ENCODE measurements at regions not wholly inside any gene's neighbourhood (a gene's known extent, or its start where the extent isn't known, plus 50 kb on each side); places are given as distances from the start of the nearest gene placed in this dataset.

DNA sequence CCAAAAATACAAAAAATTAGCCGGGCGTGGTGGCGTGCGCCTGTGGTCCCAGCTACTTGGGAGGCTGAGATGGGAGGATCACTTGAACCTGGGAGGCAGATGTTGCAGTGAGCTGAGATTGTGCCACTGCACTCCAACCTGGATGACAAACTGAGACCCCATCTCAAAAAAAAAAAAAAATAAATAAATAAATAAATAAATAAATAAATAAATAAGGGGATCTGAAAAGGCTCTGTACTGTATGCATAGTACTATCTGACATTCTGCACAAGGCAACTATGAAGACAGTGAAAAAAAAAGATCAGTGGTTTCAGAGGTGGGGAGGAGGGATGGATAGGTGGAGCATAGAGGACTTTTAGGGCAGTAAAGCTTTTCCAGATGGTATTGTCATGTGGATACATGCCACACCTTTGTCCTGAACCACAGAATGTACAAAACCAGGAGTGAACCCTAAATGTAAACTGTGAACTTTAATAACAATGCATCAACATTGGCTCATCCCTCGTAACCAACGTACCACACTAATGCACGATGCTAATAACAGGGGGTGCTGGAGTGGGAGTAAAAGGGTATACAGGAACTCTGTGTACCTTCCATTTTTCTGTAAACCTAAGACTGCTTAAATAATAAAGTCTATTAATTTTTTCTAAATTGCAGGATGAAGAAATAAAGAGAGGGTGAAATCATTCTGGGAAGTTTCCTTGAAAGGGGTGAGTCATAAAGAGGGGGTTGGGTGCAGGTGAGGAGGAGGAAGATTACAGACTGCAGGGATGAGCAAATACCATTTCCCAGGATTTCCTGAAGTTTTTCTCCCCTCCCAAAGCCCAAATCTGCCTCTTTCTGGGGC lies 155.8 kb upstream of the SDK2 start:
- Histone ChIP-seq H3K4me3 (ENCODE audit: low read length) (no peak overlapping the region), H3K27me3 (ENCODE audit: insufficient read depth, low read length) (no peaks in the 10 kb centered on the region), H2AFZ (ENCODE audit: low read depth, low read length) (no peak overlapping the region), H3K36me3 (ENCODE audit: insufficient read depth, low read length) (no peaks in the 10 kb centered on the region), H3K4me1 (ENCODE audit: insufficient read depth, low read length) (no peaks in the 10 kb centered on the region), H3K9me3 (ENCODE audit: low read length) (no peaks in the 10 kb centered on the region)

DNA sequence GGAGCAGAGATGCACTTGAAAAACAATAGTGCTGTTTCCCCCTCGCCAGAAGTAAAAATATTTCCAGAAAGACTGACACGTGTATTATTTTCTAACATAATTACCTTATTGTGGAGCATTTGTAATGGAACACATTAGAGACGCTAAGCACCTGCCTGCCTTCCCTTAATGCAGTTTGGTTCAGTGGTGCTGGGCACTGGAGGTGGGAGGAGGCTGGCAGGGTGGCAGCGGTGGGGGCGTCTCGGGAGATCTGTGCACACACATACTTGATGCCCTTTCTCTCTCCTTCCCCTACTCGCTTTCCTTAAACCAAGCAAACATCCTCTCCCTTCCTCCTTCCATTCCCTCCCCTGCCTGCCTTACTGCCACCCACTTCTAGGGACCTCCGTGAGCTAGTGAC lies 156.6 kb upstream of the SDK2 start:
- no peak overlapping the region for H2AFZ ChIP-seq (ENCODE audit: low read depth, low read length)
- no peak overlapping the region for H3K4me3 ChIP-seq (ENCODE audit: low read length)
- no peaks in the 10 kb centered on the region for H3K27me3 ChIP-seq (ENCODE audit: insufficient read depth, low read length)
- no peaks in the 10 kb centered on the region for H3K36me3 ChIP-seq (ENCODE audit: insufficient read depth, low read length)
- no peaks in the 10 kb centered on the region for H3K4me1 ChIP-seq (ENCODE audit: insufficient read depth, low read length)
- no peaks in the 10 kb centered on the region for H3K9me3 ChIP-seq (ENCODE audit: low read length)

DNA sequence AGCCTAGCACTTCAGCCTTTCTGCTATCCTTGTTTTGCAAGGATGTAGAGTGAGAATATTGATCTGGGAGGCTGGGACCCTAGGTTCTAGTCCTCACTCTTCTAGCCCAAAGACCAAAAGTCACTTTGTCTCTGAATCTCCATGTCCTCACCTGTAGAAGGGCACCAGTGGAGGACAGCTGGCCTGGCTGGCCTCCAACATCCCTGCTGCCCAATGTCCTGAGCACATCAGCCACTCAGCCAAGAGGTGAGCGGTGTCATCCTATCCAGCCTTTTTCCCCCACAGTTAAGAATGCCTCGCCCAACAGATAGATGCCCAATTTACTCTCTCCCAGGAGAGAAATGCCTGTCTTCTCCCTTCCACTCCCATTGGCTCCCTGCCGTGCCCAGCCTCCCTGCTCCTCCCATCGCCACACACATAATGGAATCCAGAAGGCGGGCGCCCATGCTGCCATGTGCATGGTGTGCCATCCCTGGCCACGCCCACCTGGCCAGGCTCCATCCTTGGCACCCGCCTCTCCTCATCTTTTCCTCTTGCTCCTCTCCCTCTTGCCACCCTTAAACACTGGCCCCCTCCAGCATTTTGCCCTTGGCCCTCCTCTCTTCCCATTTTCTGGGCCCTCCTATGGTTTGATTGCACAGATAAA lies 157.3 kb upstream of the SDK2 start:
- H2AFZ ChIP-seq (ENCODE audit: low read depth, low read length) = no peak overlapping the region
- no peaks in the 10 kb centered on the region for H3K9me3 ChIP-seq (ENCODE audit: low read length)
- H3K4me1 ChIP-seq (ENCODE audit: insufficient read depth, low read length) = no peaks in the 10 kb centered on the region
- H3K36me3 ChIP-seq (ENCODE audit: insufficient read depth, low read length) = no peaks in the 10 kb centered on the region
- H3K27me3 ChIP-seq (ENCODE audit: insufficient read depth, low read length) = no peaks in the 10 kb centered on the region
- H3K4me3 ChIP-seq (ENCODE audit: low read length) = no peak overlapping the region

DNA sequence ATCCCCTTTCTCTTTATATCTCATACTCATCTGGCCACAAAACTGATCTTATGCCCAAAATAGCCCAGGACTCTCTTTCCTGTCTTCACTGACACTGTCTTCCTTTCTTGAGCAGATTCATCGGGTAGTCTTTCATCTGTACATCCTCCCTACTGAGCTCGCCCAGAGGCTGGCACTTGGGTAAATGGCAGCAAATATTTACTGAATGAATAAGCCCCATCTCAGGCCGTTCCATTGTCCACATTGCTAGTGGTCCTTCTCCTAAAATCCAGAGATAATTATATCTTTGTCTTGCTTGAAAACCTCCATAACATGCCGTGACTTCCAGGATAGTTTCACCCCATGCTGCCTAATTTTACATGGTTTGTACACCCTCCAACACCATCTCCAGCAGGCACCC lies 158.1 kb upstream of the SDK2 start:
- Histone ChIP-seq H2AFZ (ENCODE audit: low read depth, low read length) (no peak overlapping the region), H3K27me3 (ENCODE audit: insufficient read depth, low read length) (no peaks in the 10 kb centered on the region), H3K36me3 (ENCODE audit: insufficient read depth, low read length) (no peaks in the 10 kb centered on the region), H3K4me1 (ENCODE audit: insufficient read depth, low read length) (no peaks in the 10 kb centered on the region), H3K4me3 (ENCODE audit: low read length) (no peak overlapping the region), H3K9me3 (ENCODE audit: low read length) (no peaks in the 10 kb centered on the region)

DNA sequence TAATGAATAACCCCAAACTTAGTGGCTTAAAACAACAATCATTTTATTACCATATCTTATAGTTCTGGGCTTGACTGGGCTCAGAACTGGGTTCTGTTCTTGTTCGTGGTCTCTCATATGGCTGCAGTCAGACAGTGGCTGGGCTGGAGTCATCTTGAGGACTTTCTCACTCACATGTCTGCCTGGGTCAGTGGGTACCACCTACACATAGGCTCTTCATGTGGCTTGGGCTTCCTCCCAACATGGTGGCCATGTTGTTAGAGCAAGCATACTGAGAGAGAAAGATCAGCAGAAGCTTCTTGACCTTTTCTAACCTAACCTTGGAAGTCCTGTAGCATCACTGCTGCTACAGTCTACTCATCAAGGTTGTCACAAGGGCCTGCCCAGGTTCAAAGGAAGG lies 158.6 kb upstream of the SDK2 start:
- H3K36me3 ChIP-seq (ENCODE audit: insufficient read depth, low read length) = no peaks in the 10 kb centered on the region
- H3K27me3 ChIP-seq (ENCODE audit: insufficient read depth, low read length) = no peaks in the 10 kb centered on the region
- no peaks in the 10 kb centered on the region for H3K4me1 ChIP-seq (ENCODE audit: insufficient read depth, low read length)

DNA sequence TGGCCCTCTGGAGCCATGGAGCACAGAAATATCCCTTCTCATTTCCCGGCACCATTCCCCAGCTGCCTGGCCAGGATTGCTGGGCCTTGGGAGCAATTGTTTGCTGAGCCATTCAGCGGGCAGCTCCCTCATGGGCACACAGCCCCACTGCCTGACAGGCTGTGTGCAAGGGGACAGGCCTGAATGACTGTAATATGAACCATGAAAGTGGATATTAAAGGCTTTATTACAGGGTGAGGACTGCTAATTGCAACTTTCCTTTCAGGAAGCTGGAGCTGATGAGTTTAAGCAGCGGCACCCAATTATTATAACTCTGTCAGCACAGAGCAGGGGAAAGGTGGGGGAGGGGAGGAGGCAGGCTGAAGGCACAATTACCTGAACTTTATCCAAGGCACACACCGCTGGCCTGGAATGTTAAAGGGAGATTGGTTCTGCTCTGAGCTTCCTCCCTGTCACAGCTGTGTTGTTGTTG lies 159.8 kb upstream of the SDK2 start:
- Histone ChIP-seq H2AFZ (ENCODE audit: low read depth, low read length) (no peak overlapping the region), H3K27me3 (ENCODE audit: insufficient read depth, low read length) (no peaks in the 10 kb centered on the region), H3K36me3 (ENCODE audit: insufficient read depth, low read length) (no peaks in the 10 kb centered on the region), H3K9me3 (ENCODE audit: low read length) (no peaks in the 10 kb centered on the region), H3K4me3 (ENCODE audit: low read length) (no peak overlapping the region), H3K4me1 (ENCODE audit: insufficient read depth, low read length) (no peaks in the 10 kb centered on the region)

More for the DNA sequence above, 158.6 kb upstream of the SDK2 start:
- H3K4me3 ChIP-seq (ENCODE audit: low read length) = no peak overlapping the region
- H2AFZ ChIP-seq (ENCODE audit: low read depth, low read length) = no peak overlapping the region
- H3K9me3 ChIP-seq (ENCODE audit: low read length) = no peaks in the 10 kb centered on the region

DNA sequence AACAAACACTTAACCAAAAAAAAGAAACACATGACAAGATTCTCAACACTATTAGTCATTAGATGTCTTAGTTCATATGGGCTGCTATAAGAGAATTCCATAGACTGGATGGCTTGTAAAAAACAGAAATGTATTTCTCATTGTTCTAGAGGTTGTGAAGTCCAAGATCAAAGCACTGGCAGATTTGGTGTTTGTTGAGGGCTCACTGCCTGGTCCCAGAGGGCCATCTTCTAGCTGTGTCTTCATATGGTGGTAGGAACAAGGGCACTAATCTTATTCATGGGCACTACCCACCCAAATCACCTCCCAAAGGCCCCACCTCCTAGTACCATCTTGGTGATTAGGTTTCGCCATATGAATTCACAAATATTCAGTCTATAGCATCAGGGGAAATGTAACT lies 162.5 kb upstream of the SDK2 start:
- H3K4me3 ChIP-seq (ENCODE audit: low read length) = no peak overlapping the region
- no peaks in the 10 kb centered on the region for H3K27me3 ChIP-seq (ENCODE audit: insufficient read depth, low read length)
- no peak overlapping the region for H2AFZ ChIP-seq (ENCODE audit: low read depth, low read length)
- no peaks in the 10 kb centered on the region for H3K4me1 ChIP-seq (ENCODE audit: insufficient read depth, low read length)
- no peaks in the 10 kb centered on the region for H3K9me3 ChIP-seq (ENCODE audit: low read length)
- H3K36me3 ChIP-seq (ENCODE audit: insufficient read depth, low read length) = no peaks in the 10 kb centered on the region

DNA sequence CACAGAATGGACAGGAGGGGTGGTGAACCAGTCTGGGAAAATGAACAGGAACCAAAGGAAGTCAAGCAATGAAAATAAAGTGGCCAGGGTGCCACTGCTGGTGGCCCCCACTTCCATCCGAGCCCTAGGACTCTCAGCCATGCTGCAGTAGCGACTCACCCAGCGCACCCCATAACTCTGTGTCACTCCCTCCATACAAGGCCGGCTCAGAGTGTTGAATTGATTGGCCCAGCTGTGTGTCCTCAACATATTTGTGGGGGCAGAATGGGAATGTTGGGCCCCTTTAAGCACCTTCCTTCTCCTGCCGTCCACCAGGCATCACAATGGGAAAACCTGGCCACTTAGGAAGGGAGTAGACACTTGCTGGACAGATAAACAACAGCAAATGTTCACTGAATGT lies 169.0 kb upstream of the SDK2 start:
- H3K4me3 ChIP-seq (ENCODE audit: low read length) = no peak overlapping the region
- H3K4me1 ChIP-seq (ENCODE audit: insufficient read depth, low read length) = no peaks in the 10 kb centered on the region
- H2AFZ ChIP-seq (ENCODE audit: low read depth, low read length) = no peak overlapping the region
- no peaks in the 10 kb centered on the region for H3K36me3 ChIP-seq (ENCODE audit: insufficient read depth, low read length)
- H3K27me3 ChIP-seq (ENCODE audit: insufficient read depth, low read length) = no peaks in the 10 kb centered on the region
- H3K9me3 ChIP-seq (ENCODE audit: low read length) = no peaks in the 10 kb centered on the region

DNA sequence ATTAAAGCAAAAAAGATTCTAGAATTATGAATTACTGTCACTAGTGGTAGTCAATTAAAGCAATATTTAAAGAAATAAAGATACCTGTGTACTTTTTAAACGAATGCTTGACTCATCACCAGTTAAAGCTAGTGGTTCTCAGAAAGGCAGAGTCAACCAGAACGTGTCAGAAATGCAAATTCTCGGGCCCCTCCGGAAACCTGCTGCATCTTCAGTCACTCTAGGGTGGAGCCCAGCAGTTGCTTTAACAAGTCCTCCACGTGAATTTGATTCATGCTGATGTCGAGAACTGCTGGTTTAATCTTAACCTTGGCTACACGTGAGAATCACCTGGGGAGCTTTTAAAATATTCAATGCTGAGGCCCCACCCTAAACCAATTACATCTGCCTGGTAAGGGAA lies 169.8 kb upstream of the SDK2 start:
- H3K4me1 ChIP-seq (ENCODE audit: insufficient read depth, low read length) = no peaks in the 10 kb centered on the region

DNA sequence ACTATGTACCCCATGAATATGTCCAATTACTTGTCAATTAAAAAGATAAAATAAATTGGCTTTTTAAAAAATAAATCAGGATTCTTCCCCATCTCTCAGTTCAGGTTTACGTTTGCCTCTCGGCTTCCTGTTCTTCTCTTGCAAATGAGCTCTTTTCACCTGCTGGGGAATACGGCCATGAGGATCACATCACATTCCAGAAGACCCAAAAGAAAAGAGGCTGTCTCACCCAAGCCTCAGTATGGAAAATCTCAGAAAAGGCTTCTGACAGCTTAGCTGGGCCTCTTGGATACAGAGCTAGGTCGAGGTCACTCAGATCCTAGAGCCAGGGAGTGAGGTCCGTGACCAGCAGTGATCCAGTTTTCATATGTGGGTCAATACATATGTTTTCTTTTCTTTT lies 171.2 kb upstream of the SDK2 start:
- no peaks in the 10 kb centered on the region for H3K27me3 ChIP-seq (ENCODE audit: insufficient read depth, low read length)
- no peaks in the 10 kb centered on the region for H3K36me3 ChIP-seq (ENCODE audit: insufficient read depth, low read length)
- no peak overlapping the region for H3K4me3 ChIP-seq (ENCODE audit: low read length)

More for the DNA sequence above, 169.8 kb upstream of the SDK2 start:
- H3K4me3 ChIP-seq (ENCODE audit: low read length) = no peak overlapping the region
- H3K9me3 ChIP-seq (ENCODE audit: low read length) = no peaks in the 10 kb centered on the region
- no peak overlapping the region for H2AFZ ChIP-seq (ENCODE audit: low read depth, low read length)
- no peaks in the 10 kb centered on the region for H3K27me3 ChIP-seq (ENCODE audit: insufficient read depth, low read length)
- no peaks in the 10 kb centered on the region for H3K36me3 ChIP-seq (ENCODE audit: insufficient read depth, low read length)

DNA sequence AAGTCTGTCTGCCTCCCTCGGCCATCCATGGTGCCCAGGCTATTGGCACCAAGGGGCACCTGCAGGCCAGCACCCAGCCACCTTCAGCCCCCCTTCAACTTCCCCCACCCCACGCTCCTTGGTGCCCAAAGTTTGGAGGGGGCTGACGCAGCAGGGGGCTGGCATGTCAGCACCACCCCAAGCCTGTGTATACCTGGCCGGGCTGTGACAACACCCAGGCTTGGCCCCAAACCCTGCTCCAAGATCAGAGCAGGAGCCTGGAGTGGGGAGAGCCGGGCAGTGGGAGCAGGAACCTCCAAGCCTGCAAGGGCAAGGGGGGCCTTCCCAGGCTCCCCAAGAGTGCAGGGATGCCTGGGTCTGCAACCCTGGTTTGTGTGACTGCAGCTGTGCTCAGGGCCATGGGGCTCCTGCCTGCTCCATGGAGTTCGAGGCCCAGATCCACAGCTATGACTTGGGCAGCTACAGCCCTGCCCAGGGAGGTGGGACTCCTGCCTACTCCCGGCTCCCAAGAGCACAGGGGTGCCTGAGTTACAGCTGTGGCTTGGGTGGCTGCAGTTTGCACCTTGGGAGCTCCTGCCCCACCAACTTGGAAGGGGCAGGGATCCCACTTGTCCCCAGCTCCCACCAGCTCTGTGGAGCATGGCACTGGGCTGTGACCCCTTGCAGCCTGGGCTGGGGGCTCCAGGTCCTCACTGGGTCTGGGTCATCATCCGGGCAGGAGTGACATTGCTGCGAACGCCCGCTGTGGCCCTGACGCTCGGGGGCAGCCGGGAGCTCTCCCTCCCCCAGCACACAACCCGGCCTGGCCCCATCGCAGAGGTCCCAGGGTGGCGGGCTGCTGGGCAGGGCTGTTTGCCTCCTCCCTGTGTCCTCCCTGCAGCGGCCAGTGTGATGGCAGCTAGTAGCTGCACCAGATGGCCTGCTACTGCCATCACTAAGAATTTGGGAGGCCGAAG lies 175.5 kb upstream of the SDK2 start:
- Histone ChIP-seq H3K9me3 (ENCODE audit: low read length) (no peaks in the 10 kb centered on the region), H3K4me3 (ENCODE audit: low read length) (no peak overlapping the region), H3K27me3 (ENCODE audit: insufficient read depth, low read length) (peaks cover 7% of the 10 kb centered on the region), H3K4me1 (ENCODE audit: insufficient read depth, low read length) (no peaks in the 10 kb centered on the region), H2AFZ (ENCODE audit: low read depth, low read length) (no peak overlapping the region), H3K36me3 (ENCODE audit: insufficient read depth, low read length) (no peaks in the 10 kb centered on the region)

More for the DNA sequence above, 171.2 kb upstream of the SDK2 start:
- no peaks in the 10 kb centered on the region for H3K4me1 ChIP-seq (ENCODE audit: insufficient read depth, low read length)
- H2AFZ ChIP-seq (ENCODE audit: low read depth, low read length) = no peak overlapping the region
- H3K9me3 ChIP-seq (ENCODE audit: low read length) = no peaks in the 10 kb centered on the region

DNA sequence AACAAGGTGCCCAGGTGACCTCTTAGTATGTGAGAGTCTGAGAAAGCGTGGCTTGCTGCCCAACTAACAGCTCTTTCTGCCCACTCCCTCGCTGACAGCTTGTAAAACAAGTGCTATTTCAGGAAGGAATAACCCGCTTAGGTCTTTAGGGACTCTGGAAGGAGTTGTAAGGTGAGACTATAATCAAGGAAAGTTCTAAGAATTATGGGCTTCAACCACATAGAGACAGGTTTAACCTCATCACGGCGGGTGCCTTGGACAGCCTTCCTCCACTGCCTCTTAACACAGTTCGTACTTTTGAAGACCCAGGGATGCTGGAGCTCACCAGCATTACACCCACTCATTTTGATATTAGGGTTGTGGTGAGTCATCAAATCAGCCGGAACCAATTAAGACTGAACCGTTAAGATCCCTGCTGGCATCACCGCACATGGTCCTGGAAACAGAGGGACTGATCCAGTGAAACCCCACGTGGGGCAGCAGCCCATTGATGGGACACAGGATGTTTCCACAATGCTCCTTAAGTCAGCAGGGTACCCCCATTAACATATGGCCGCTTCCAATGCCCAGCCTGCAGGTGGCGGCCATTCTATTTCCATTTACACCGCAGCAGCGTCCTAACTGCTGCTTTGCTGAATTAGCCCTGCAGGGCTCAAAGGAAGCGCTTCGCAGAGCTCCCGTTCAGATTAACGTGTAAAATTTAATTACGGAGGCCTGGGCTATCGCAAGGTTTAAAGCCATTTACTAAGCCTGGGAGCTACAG lies 176.6 kb upstream of the SDK2 start:
- H2AFZ ChIP-seq (ENCODE audit: low read depth, low read length) = no peak overlapping the region
- no peaks in the 10 kb centered on the region for H3K4me1 ChIP-seq (ENCODE audit: insufficient read depth, low read length)
- no peaks in the 10 kb centered on the region for H3K36me3 ChIP-seq (ENCODE audit: insufficient read depth, low read length)
- peaks cover 7% of the 10 kb centered on the region for H3K27me3 ChIP-seq (ENCODE audit: insufficient read depth, low read length)
- H3K4me3 ChIP-seq (ENCODE audit: low read length) = no peak overlapping the region
- H3K9me3 ChIP-seq (ENCODE audit: low read length) = no peaks in the 10 kb centered on the region
